ENCODE measurements at regions not wholly inside any gene's neighbourhood (a gene's known extent, or its start where the extent isn't known, plus 50 kb on each side); places are given as distances from the start of the nearest gene placed in this dataset.

DNA sequence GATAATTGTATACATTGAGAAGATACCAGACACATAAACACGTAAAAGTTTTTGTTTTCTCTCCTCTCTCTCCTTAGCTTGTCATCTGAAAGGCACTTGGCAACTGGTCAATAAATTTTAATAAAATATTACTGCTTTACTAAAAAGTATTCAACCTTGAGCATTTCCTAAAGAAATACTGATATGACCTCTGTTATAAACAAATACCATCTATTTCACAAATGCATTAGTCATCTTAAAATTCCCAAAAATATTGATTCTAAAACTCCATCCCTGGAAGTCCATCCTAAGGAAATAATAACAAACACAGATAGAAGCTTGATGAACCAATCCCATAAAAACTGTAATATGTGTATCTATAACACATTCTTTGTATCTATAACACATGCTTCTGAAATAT is 483.2 kb downstream of the TLR4 start:
- no peak for DNase-seq (ENCODE audit: low spot score)

DNA sequence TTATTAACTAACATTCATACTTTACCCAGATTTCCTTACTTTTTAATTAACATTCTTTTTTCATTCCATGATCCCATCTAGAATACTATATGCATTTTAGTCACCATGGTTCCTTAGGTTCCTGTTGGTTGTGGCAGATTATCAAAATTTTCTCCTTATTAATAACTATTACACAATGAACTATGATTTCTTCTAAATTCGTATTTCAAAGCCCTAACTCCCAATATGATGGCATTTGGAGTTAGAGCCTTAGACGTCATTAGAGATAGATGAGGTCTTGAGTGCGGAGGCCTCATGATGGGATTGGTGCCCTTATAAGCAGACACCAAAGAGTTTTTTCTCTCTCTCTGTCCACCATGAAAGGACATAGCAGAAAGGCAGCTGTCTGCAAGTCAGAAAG is 485.4 kb downstream of the TLR4 start:
- DNase-seq (ENCODE audit: low spot score): no peak

DNA sequence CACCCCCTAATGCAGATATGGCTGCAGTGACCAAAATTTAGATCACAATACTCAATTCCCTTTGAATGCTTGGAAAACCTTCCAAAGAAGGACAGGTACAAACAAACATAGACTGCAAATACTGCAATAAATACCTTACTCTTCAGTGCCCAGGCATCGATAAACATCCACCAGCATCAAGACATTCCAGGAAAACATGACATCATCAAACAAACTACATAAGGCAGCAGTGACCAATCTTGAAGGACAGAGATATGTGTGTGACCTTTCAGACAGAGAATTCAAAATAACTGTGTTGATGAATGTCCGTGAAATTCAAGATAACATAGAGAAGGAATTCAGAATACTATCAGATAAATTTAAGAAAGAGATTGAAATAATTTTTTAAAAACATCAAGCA is 488.6 kb downstream of the TLR4 start:
- DNase-seq (ENCODE audit: low spot score): no peak

DNA sequence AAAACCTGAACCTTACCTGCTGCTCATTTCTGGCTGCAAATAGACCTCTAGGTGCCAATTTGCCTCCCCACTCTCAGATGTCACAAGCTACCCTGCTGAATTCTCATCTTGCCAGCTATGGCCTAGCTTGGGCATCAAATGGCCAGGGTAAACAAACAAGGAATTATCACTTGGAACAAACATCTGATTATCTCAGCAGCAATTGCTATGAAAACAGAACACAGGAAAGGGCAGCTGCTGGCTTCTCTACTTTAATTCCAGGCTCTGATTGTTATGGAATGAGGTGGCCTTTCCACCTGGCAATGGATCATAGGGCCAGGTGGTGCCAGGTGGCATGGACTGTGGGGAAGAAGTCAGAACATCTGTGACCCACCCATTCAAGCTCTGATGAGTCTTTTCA is 505.1 kb downstream of the TLR4 start:
- no peak for DNase-seq (ENCODE audit: low spot score)

DNA sequence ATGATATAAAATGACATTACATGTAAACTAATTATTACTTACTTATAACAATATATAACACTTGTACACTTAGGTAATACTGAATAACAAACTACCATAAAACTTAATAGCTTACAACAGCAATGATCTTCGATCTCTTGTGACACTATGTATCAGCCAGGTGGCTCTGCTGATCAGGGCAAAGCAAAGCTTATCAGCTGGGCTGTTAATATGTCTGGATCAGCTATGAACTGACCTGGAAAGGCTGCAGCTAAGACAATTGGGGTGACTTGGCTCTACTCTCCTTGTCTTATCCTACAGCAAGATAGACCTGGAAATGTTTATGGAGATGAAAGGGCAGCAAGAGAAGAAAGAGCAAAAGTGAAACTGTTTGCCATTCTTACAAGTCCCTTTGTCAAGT is 511.3 kb downstream of the TLR4 start:
- no peak for DNase-seq (ENCODE audit: low spot score)

DNA sequence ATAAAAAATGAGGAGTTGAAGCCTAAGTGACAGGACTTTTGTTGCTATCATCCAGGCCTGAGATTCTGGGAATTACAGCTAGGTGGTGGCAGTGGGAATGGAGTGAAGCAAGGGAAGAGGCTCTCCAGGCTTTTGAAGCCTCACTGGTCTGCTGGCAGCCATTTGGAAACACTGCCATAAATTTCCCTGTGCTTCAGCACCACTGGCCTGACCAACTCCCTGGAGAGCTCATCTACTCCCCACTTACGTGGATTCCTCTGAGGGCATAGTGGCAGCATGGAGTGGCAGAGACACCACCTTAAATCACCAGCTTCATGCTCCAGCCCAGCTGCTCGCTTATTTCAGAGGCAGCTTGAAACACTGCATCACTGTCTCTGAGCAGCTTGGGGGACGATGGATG is 518.2 kb downstream of the TLR4 start:
- peak; percentile 42 for DNase-seq (ENCODE audit: low spot score)

DNA sequence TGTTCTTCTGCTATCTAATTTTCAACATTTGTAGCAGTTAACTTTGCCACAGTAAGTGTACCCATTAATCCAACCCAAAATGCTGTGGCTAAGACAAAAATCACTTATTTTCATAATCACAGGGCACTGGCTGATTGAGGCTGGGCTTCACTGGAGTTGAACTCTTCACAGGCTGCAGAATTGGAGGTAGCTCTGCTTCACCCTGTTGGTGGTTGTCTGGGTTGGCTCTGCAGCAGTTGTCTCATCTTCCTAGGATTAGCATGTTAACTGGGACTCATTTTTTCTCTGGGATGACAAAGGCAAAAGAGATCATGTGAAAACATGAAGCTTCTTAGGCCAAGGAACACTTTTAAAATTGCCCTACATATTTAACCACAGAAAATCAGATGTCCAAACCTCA is 518.9 kb downstream of the TLR4 start:
- DNase-seq (ENCODE audit: low spot score): no peak

DNA sequence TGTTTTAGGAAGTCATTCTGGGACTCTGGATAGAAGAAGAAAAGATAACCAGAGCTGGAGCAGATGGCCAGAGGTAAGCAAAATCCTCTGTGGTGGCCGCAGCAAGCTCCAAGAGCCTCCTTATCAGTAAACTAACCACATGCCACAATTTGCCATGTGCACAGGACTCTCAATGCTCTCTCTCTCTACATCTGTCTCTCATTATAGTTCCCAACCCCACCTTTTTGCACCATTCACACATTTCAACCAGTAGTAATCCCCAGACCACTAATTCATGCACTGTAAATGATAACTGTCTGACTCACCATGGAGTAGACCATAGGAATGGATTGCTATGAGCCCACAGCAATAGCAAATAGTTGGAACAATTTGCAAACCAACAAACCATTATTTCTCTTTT is 526.1 kb downstream of the TLR4 start:
- DNase-seq (ENCODE audit: low spot score): no peak

DNA sequence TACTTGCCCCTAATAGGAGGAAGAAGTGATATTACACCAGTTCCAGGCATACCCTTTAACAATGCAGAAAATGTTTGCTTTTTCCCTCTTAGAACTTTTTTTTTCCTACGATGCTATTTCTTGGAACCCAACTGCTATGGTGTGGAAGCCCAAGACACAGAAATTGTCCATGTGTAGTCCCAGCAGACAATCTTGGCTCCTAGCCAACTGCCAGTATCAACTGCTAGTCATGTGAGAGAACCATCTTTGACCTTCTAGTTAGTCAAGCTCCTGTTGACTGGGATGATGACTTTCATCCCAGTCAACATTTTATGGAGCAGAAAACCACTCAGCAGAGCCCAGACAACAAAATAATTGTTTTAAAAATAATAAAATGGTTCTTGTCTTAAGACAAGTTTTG is 532.4 kb downstream of the TLR4 start:
- no peak for DNase-seq (ENCODE audit: low spot score)

DNA sequence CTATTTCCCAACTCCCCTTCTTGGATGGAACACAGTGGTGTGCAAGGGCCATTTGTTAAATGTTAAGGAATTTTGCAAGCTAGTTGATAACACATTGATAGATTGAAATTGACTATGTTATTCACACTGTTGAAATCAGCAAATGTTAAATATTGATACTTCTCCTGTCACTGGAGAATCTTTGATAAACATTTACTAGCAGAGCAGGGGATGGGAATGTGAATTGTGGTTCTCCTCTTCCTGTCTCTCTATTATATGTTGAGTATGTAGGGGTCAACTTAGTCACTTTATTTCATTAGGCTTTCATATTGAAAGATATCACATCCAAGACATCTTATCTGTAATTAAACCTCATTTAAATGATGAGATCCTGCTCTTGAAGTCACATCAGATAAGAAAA is 533.9 kb downstream of the TLR4 start:
- no peak for DNase-seq (ENCODE audit: low spot score)

DNA sequence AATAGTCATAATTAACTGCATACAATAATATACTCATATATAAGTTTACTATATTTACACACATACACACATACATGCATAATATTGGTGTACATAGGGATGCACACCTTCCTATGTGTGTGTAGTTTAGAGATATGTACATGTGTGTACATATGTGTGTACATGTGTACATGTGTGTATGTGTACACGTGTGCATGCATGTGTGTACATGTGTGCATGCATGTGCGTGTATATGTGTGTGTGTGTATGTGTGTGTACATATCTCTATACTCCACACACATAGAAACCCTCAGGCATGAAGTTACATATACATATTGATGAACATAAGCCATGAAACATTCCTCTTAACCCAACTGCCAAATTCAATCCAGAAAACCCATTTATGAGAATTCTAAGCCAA is 547.8 kb downstream of the TLR4 start:
- no peak for DNase-seq (ENCODE audit: low spot score)

DNA sequence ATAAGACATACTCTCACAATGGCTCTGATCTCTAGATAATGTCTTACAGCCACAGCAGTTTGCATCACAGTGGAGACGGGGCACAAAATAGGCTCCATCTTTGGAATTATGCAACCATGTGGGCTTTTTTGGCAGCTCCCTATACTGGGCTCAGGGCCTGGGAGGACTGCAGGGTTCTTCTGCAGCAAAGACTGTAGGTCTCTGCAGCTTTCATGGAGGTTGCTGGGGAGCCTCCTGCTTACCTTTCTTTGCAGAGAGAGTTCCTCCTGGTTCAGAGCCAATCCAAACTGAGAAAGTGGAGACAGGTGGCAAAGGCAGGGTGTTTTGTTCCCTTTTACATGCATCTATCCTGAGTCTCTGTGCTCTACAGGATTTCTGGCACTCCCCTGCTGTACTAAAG is 558.0 kb downstream of the TLR4 start:
- no peak for DNase-seq (ENCODE audit: low spot score)

DNA sequence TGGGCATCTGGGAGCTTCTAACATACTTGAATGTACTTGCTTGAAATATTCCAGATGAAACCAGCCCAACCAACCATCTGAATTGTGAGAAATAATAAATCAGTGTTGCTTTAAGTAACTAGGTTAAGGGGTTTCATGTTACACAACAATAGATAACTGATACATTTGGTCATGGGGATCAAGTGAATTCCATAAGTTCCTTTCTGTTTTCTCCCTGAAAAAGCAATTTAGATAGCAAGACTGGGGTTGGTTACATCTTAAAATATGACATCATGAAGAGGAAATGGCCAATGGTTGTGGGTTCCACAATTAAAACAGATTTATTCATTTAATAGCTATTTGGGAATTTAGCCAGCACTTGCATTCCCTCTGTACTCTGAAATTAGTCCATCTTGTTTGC is 559.7 kb downstream of the TLR4 start:
- DNase-seq (ENCODE audit: low spot score): no peak

DNA sequence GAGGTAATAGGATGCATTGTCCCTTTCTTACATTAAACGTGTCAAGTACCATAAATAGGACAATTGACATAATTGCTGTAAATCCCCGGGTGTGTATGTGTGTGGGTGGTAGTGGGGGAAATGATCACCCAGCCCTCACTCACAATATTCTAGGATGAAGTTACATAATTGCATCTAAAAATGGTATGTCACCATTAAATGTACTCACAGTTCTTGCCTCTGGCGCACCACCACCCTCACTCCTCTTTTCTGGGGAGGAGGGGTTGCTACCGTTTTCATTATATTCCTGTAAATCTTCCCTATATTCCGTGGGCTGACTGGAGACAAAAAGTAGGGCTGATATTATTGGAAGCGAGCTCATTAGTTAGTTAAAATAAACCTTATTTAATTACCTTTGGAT is 563.8 kb downstream of the TLR4 start:
- no peak for DNase-seq (ENCODE audit: low spot score)

DNA sequence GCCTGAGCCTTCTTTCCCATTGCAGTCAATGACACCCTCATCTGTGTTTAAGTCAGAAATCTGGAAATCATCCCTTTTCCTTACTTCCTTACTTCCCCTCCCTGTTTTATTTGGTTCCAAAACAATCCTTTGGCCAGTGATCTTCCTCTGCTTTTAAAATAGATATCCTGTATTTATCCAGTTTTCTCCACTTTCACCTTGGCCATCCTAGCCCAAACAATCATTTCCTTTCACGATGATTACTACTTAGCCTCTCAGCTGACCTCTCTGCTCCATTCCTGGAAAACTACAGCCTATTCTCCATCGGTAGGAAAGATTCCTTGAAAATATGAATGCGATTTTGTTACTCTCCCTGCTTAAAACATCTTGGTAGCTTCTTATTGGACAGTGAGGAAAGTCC is 565.4 kb downstream of the TLR4 start:
- DNase-seq (ENCODE audit: low spot score): no peak

DNA sequence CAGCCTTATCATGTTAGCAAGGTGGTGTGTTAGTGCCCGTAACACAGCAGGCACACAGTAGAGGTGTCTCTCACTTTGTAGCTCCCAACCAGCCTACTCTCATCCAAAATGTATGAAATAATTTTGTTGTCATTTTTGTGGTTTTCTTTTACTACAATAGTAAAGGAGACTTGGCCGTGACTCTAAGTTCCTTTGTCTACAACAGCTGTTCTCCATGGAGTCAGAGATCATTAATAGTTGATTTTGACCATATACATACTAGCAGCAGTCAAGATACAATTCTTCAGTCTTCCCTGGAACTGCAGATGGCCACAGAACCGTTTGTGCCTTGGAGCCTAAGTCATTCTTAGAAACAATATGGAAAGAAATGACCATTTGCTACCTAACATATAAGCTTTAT is 567.1 kb downstream of the TLR4 start:
- no peak for DNase-seq (ENCODE audit: low spot score)

DNA sequence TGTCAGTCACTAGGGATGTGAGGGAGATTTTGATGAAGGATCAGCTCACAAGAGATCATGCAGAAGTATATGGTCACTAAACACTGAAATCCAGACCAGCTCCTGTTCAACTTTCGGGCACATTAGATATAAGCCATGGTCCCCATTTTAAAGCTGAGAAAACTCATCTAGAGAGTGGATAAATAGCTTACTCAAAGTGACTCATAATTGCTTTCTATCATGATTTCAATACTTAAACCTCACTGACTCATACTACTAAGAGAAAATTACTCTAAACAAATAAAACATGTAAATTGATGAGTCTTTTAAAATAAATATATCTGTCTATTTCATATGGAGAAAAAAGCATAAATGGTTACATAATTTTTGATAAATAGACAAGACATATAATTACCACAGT is 567.7 kb downstream of the TLR4 start:
- DNase-seq (ENCODE audit: low spot score): no peak

DNA sequence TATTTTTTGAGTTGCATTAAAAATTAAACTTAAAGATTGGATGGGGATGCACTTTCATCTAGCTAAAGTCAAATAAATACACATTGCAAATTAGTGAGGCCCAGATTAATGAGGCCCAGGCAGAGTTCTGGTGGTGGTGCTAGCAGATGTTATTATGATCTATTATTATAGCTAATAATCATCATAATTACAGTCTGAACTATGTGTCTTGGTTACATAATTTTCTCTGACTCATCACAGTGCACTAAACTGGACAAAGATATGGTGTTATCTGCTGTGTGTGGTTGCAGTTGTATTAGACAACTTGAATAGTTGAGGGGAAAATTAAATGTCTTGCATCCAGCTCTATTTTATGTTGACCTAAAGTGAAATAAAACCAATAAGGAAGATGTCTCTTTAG is 568.8 kb downstream of the TLR4 start:
- DNase-seq (ENCODE audit: low spot score): no peak

DNA sequence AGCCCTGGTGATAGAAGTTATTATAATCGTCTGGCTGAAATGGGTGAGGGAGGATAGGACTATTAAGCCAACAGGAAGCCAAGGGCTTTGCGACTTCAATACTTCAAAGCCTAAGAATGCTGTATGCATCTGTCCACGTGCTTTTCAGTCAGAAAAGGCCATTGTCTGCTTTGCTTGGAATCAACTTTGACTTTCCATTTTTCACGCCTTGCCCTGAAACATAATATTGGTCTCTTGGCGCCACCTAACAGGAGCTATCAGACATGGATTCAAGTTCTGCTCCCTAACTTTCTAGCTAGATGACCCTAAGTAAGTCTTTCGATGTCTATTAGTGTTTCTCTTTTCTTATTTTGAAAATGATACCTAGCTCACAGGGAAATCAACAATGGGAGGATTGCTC is 572.6 kb downstream of the TLR4 start:
- DNase-seq (ENCODE audit: low spot score): no peak

DNA sequence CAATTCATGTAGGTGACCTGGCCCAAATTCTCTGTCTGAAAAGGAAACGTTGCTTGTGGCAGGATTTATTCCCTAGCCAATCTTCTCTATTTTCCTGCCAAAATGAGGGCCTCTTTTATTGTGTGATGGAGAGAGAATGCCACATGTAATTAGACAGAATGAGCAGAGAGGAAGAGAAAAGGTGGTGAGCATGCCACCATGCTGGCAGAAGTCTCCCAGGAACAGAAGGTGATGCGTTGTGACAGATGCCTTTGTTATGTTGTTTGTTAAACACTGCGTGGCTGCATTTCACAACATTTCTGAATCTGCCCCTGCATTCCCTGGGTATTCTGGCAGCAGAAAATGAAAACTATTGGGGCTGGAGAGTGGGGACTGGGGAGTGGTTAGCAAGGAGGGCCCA is 577.6 kb downstream of the TLR4 start:
- DNase-seq (ENCODE audit: low spot score): no peak

DNA sequence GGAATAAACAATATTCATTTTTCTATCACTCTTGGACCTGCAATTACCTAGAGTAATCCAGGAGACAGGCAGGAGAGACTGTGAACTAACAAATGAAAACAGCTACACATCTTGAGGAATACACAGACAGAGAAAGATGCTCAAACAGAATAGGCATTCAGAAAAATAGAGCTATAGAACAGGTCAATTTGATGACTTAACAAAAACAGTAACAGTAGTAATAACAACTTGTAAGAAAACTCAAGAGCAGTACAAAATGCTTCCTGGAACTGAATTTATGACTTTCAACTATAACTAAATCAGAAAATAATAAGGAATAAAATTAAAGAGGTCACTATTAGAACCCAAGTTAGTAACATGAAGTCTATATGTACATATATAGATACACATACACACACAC is 579.3 kb downstream of the TLR4 start:
- no peak for DNase-seq (ENCODE audit: low spot score)

DNA sequence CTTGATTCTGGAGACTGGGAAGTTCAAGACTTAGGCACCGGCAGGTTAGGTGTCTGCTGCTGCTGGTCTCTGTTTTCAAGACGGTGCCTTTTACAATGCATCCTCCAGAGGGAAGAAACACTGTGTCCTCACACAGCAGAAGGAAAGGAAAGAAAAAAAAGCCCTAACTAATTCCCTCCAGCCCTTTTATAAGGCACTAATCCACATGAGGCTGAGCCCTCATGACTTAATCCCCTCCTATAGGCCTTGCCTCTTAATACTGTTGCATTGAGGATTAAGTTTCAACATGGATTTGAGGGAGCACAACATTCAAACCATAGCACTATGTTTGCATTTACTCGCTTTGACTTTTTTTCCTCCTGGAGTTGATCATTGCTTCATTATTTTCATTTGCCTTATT is 585.9 kb downstream of the TLR4 start:
- DNase-seq (ENCODE audit: low spot score): no peak

DNA sequence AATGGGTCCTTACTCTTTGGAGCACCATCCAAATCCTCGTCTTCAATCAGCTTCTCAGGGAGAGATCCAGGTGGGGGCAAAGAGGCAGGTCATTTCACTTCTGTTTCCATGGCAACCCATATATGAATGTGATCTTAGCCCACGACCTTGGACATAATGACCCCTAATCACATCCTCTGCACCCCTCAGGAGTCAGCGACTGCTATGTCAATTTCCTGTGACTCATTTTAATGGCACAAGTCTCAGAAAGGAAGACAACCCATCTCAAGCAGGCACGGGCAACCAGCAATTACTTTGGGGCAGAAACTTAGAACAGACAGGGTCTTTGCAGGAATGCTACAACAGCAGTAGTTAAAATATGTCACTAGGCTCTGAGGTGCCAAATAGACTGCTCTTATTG is 591.2 kb downstream of the TLR4 start:
- no peak for DNase-seq (ENCODE audit: low spot score)

DNA sequence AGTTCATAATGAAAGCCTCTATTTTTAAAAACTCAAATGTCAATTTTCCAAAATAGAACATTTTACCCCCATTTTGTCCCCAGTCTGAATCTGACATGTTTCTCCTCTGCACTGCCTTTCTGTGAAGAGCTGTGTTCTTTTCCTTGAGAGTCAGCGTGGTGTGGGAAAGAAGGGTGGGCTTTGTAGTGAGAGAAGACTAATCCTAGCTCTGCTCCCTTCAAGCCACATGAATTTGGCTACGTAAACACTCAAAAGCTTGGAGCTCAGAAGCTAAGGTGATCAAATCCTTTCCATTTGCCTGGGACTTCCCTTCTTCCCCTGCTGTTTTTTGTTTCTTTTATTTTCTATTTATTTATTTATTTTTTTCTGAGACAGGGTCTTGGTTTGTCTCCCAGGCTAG is 598.5 kb downstream of the TLR4 start:
- DNase-seq (ENCODE audit: low spot score): no peak

DNA sequence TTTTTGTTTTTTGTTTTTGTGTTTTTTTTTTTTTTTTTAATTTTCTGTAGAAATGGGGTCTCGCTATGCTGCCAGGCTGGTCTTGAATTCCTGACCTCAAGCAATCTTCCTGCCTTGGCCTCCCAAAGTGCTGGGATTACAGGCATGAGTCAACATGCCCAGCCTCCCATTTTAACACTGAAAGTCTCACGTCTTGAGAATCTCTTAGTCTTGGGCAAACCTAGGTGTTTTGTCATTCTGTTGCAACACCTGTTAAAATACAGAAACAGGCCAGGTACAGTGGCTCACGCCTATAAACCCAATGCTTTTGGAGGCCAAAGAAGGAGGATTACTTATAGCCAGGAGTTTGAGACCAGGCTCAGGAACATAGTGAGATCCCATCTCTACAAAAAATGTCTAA is 599.0 kb downstream of the TLR4 start:
- DNase-seq (ENCODE audit: low spot score): no peak

DNA sequence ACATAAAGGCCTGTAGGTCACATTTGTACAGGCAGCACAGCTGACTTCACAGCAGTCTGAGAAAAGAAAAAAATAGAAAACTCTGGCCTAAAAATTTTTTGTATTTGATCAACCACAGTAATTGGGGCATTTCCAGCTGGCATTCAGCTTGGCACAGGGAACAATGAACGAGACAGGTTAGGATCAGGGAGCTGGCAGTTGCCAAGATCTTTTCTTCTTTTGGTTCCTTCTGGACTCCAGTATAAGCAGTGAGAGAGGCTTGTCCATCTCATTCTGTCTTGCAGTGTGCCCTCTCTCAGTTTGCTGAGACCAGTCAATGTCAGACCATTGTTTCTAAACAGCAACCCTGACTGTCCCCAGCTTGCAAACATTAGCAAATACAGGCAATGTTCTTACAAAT is 601.1 kb downstream of the TLR4 start:
- DNase-seq (ENCODE audit: low spot score): no peak

All from ecto neural progenitor cell (in vitro differentiated cells).